Natural killer cell (primary cell): ENCODE measurements at regions not wholly inside any gene's neighbourhood (a gene's known extent, or its start where the extent isn't known, plus 50 kb on each side); places are given as distances from the start of the nearest gene placed in this dataset.

ENCODE experiments used
- ATAC-seq, 3 donors: fragments of 150-1000 bp in 2 of 3; fragments of 200-7000 bp in 1 of 3; cut with Tn5 transposase; 1 replicate in 1 of 3; 2 replicates in 2 of 3; pipeline ENCODE4 v1.10.0; 2021; ENCODE audit warnings: mild to moderate bottlenecking in 2 of 3, moderate library complexity in 2 of 3
- DNase-seq, 2 donors: peaks; one replicate each; pipeline versions ENCODE4 v3.0.0 to v3.0.0-alpha.2; 2013 to 2021; ENCODE audit warnings: mixed read lengths in 1 of 2
- H3K27ac ChIP-seq: one replicate; pipeline ENCODE4 v1.5.1; 2013; ENCODE audit warnings: mild to moderate bottlenecking, low read length
- H3K27me3 ChIP-seq: one replicate; pipeline ENCODE4 v1.6.1; 2013; ENCODE audit warnings: low read length; ENCODE audit not compliant: control insufficient read depth, insufficient read depth
- H3K36me3 ChIP-seq: one replicate; pipeline ENCODE4 v1.6.1; 2013; ENCODE audit warnings: low read length; ENCODE audit not compliant: control insufficient read depth, insufficient read depth
- H3K4me1 ChIP-seq: one replicate; pipeline ENCODE4 v1.6.1; 2013; ENCODE audit warnings: low read length; ENCODE audit not compliant: control insufficient read depth, insufficient read depth
- H3K4me3 ChIP-seq: one replicate; pipeline ENCODE4 v1.5.1; 2013; ENCODE audit warnings: low read length
- H3K9me3 ChIP-seq: one replicate; pipeline ENCODE4 v1.6.1; 2013; ENCODE audit warnings: low read length; ENCODE audit not compliant: control insufficient read depth, insufficient read depth
- H3K27ac Mint-ChIP-seq, 2 donors: one replicate each; pipeline ENCODE4 v1.8.0; 2022; ENCODE audit warnings: mild to moderate bottlenecking in 2 of 2, mixed read lengths in 2 of 2, moderate library complexity in 1 of 2
- H3K27me3 Mint-ChIP-seq, 2 donors: one replicate each; pipeline ENCODE4 v1.8.0; 2022; ENCODE audit warnings: low read depth in 2 of 2, mixed read lengths in 2 of 2
- H3K36me3 Mint-ChIP-seq: one replicate; pipeline ENCODE4 v1.8.0; 2022; ENCODE audit warnings: mixed read lengths
- H3K4me1 Mint-ChIP-seq, 2 donors: one replicate each; pipeline ENCODE4 v1.8.0; 2022; ENCODE audit warnings: mixed read lengths in 2 of 2
- H3K4me3 Mint-ChIP-seq: one replicate; pipeline ENCODE4 v1.8.0; 2022; ENCODE audit warnings: mild to moderate bottlenecking, moderate library complexity, mixed read lengths
- H3K9me3 Mint-ChIP-seq, 2 donors: one replicate each; pipeline ENCODE4 v1.8.0; 2022; ENCODE audit warnings: mixed read lengths in 2 of 2
- CTCF ChIP-seq: fragments of 200-600 bp; IDR thresholded peaks from one replicate; pipeline ENCODE4 v1.8.0; 2022; ENCODE audit warnings: antibody characterized with exemption
- WGBS: methylation state at CpG from one replicate; pipeline ENCODE4 v1.1.7; 2013; ENCODE audit warnings: missing lambda C conversion rate; ENCODE audit not compliant: insufficient coverage; 5-methylcytosine and 5-hydroxymethylcytosine counted together
- intact Hi-C: fragments of 100-400 bp; cut with micrococcal nuclease; formaldehyde crosslinking; loops from one replicate; pipeline ENCODE4 v1.14.2; 2022

GRCh38 chr3:117266806-117267205 is 557.2 kb downstream of the TUSC7 start:
- no peaks in the 10 kb centered on the region for H3K36me3 Mint-ChIP-seq
- H3K4me1 Mint-ChIP-seq, result no peaks in the 10 kb centered on the region
- Histone ChIP-seq H3K9me3 (no peaks in the 10 kb centered on the region), H3K27me3 (no peaks in the 10 kb centered on the region), H3K4me3 (no peak overlapping the region), H3K36me3 (no peaks in the 10 kb centered on the region), H3K27ac (no peak overlapping the region), H3K4me1 (no peaks in the 10 kb centered on the region)
- intact Hi-C loops, result no loop called here
- H3K9me3 Mint-ChIP-seq, result peaks cover 5 to 6% of the 10 kb centered on the region in 2 donors
- H3K27me3 Mint-ChIP-seq, result no peaks in the 10 kb centered on the region
- no peak for TF ChIP-seq CTCF
- H3K27ac Mint-ChIP-seq, result no peak overlapping the region
- no peak overlapping the region for H3K4me3 Mint-ChIP-seq
- DNase-seq (no peak), ATAC-seq (no peak)

DNA sequence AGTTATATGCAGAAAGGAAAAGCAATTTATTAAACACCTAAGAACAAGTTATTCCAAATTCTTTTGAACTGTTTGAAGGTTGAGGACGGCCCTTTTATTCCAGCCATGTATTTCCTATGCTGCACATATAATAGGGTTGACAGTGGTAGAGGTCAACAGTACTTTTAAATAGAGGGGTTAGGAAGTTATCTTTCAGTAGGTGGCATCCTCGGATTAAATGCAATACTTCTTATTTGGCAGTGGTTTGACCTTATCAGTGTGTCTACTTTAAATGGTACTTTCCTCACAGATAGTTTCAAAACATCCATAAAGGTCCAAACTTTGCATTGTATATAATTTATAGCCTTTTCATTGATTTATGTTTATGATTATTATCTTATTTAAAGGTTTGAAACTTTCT is 558.7 kb downstream of the TUSC7 start:
- Histone ChIP-seq H3K9me3 (no peaks in the 10 kb centered on the region), H3K4me3 (no peak overlapping the region), H3K27ac (no peak overlapping the region), H3K36me3 (no peaks in the 10 kb centered on the region), H3K27me3 (no peaks in the 10 kb centered on the region), H3K4me1 (no peaks in the 10 kb centered on the region)
- no peak overlapping the region for H3K27ac Mint-ChIP-seq
- H3K36me3 Mint-ChIP-seq, result no peaks in the 10 kb centered on the region
- intact Hi-C loops, result no loop called here
- 57% methylated on average over 1 of the region's 2 CpGs for WGBS
- TF ChIP-seq CTCF, result no peak
- no peak overlapping the region for H3K4me3 Mint-ChIP-seq
- DNase-seq, result no peak
- no peaks in the 10 kb centered on the region for H3K4me1 Mint-ChIP-seq
- no peaks in the 10 kb centered on the region for H3K27me3 Mint-ChIP-seq
- peaks cover 2 to 4% of the 10 kb centered on the region in 2 donors for H3K9me3 Mint-ChIP-seq
- ATAC-seq, result no peak

- intact Hi-C loops, result no loop called here
- no peak overlapping the region for H3K27ac ChIP-seq
- no peaks in the 10 kb centered on the region for H3K27me3 ChIP-seq
- TF ChIP-seq CTCF, result no peak
- no peaks in the 10 kb centered on the region for H3K36me3 Mint-ChIP-seq
- no peaks in the 10 kb centered on the region for H3K9me3 ChIP-seq
- no peaks in the 10 kb centered on the region for H3K4me1 Mint-ChIP-seq
- H3K4me1 ChIP-seq, result no peaks in the 10 kb centered on the region
- peaks cover 3 to 11% of the 10 kb centered on the region in 2 donors for H3K9me3 Mint-ChIP-seq
- no peaks in the 10 kb centered on the region for H3K36me3 ChIP-seq
- no CpG with 5 or more reads among the region's 2 CpGs for WGBS
- no peak overlapping the region for H3K4me3 ChIP-seq
- H3K27me3 Mint-ChIP-seq, result no peaks in the 10 kb centered on the region
- ATAC-seq, result no peak
- H3K4me3 Mint-ChIP-seq, result no peak overlapping the region
- no peak for DNase-seq
- H3K27ac Mint-ChIP-seq, result no peak overlapping the region
Measured at GRCh38 chr3:117272274-117272673, 562.7 kb downstream of the TUSC7 start.

DNA sequence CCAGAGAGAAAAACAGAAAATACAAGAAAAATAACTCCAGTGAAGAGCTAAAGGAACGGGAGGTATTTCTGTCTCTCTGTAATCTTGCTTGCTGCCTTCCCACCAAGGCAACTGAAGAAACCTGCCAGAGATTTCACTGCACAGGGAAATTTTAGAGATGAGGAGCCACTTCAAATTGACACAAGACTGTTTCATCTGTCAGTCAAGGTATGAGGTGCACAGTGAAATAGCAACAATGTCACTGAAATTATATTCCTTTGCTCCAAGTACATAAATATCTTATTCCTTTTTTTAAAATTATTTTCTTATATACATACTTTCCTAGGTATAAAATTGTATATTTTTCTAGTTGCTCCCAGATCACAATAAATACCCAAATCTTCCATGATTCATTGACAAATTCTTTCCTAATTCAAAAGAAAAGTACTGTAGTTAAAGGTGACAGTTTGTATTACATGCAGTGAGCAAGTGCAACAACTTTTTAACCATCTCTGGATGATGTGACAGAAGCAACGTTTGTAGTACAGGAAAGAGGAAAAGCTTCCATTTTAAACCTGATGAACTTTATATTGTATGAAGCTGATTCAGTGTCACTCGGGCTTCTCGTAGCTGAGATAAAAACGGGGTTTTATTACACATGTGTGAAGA is 563.4 kb downstream of the TUSC7 start:
- 85% methylated on average over 5 of the region's 5 CpGs for WGBS
- ATAC-seq (no peak), DNase-seq (no peak)
- H3K9me3 Mint-ChIP-seq, result peaks cover 5 to 11% of the 10 kb centered on the region in 2 donors
- no peaks in the 10 kb centered on the region for H3K36me3 Mint-ChIP-seq
- intact Hi-C loops, result no loop called here
- no peaks in the 10 kb centered on the region for H3K4me1 Mint-ChIP-seq
- Histone ChIP-seq H3K27me3 (no peaks in the 10 kb centered on the region), H3K9me3 (no peaks in the 10 kb centered on the region), H3K27ac (no peak overlapping the region), H3K4me1 (no peaks in the 10 kb centered on the region), H3K36me3 (no peaks in the 10 kb centered on the region), H3K4me3 (no peak overlapping the region)
- no peak overlapping the region for H3K27ac Mint-ChIP-seq
- H3K27me3 Mint-ChIP-seq, result no peaks in the 10 kb centered on the region
- no peak overlapping the region for H3K4me3 Mint-ChIP-seq
- TF ChIP-seq CTCF, result no peak
